Mesothelial cell of epicardium (in vitro differentiated cells): ENCODE measurements at regions not wholly inside any gene's neighbourhood (a gene's known extent, or its start where the extent isn't known, plus 50 kb on each side); places are given as distances from the start of the nearest gene placed in this dataset.

ENCODE experiments used
- DNase-seq, 2 experiments: peaks; one replicate each; pipeline ENCODE4 v3.0.0; 2021; ENCODE audit warnings: low spot score in 2 of 2; ENCODE audit not compliant: unreplicated experiment in 2 of 2
- H3K27ac Mint-ChIP-seq: 2 replicates; pipeline ENCODE4 v1.8.0; 2021; ENCODE audit warnings: mixed read lengths
- H3K27me3 Mint-ChIP-seq: 2 replicates; pipeline ENCODE4 v1.8.0; 2021; ENCODE audit warnings: low read depth, mixed read lengths
- H3K36me3 Mint-ChIP-seq: 2 replicates; pipeline ENCODE4 v1.8.0; 2021; ENCODE audit warnings: mixed read lengths
- H3K4me1 Mint-ChIP-seq: 2 replicates; pipeline ENCODE4 v1.8.0; 2021; ENCODE audit warnings: mixed read lengths
- H3K4me3 Mint-ChIP-seq: 2 replicates; pipeline ENCODE4 v1.8.0; 2021; ENCODE audit warnings: mild to moderate bottlenecking, moderate library complexity, mixed read lengths
- H3K9me3 Mint-ChIP-seq: 2 replicates; pipeline ENCODE4 v1.8.0; 2021; ENCODE audit warnings: mixed read lengths
- CTCF ChIP-seq: fragments of 200-600 bp; sonication (generic); IDR thresholded peaks from one replicate; pipeline ENCODE4 v1.5.0; 2021; ENCODE audit warnings: antibody characterized with exemption; ENCODE audit not compliant: unreplicated experiment

DNA sequence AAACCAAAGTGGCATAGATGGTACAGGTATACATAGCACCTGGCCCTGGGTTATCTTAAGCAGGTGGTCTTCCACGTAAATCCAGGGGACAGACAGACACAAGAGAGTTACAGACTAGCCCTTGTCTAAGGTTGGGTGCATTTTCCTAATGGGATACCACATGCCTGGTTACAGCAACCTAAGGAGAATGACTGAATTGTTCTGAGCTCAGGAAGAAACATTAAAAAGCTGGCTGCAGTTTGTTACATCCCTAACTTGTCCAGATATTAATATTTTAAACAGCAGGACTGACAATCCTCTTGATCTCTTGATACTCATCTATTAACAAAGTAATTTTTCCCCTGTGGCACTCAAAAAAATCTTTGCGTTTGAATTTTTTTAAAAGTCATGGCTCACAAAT lies 102.2 kb upstream of the SERP2 start:
- H3K27ac Mint-ChIP-seq = no peak overlapping the region
- H3K36me3 Mint-ChIP-seq = no peaks in the 10 kb centered on the region
- H3K9me3 Mint-ChIP-seq = no peaks in the 10 kb centered on the region

GRCh38 chr13:44271915-44272341 lies 101.7 kb upstream of the SERP2 start:
- no peak overlapping the region for H3K27ac Mint-ChIP-seq
- no peaks in the 10 kb centered on the region for H3K36me3 Mint-ChIP-seq
- no peak overlapping the region for H3K4me3 Mint-ChIP-seq
- TF ChIP-seq CTCF = no peak
- H3K9me3 Mint-ChIP-seq = no peaks in the 10 kb centered on the region
- DNase-seq = no peak
- peaks cover 18% of the 10 kb centered on the region for H3K4me1 Mint-ChIP-seq
- H3K27me3 Mint-ChIP-seq = peaks cover 1% of the 10 kb centered on the region

More for the DNA sequence above, 102.2 kb upstream of the SERP2 start:
- no peak for TF ChIP-seq CTCF
- Mint-ChIP-seq H3K4me3 (no peak overlapping the region), H3K4me1 (peaks cover 15% of the 10 kb centered on the region), H3K27me3 (no peaks in the 10 kb centered on the region)
- DNase-seq = no peak

GRCh38 chr13:44272692-44273091 lies 100.9 kb upstream of the SERP2 start:
- no peak for TF ChIP-seq CTCF
- no peak overlapping the region for H3K4me3 Mint-ChIP-seq
- no peak overlapping the region for H3K27ac Mint-ChIP-seq
- peaks cover 18% of the 10 kb centered on the region for H3K4me1 Mint-ChIP-seq
- H3K9me3 Mint-ChIP-seq = no peaks in the 10 kb centered on the region
- no peaks in the 10 kb centered on the region for H3K36me3 Mint-ChIP-seq
- no peak for DNase-seq
- H3K27me3 Mint-ChIP-seq = peaks cover 2% of the 10 kb centered on the region

DNA sequence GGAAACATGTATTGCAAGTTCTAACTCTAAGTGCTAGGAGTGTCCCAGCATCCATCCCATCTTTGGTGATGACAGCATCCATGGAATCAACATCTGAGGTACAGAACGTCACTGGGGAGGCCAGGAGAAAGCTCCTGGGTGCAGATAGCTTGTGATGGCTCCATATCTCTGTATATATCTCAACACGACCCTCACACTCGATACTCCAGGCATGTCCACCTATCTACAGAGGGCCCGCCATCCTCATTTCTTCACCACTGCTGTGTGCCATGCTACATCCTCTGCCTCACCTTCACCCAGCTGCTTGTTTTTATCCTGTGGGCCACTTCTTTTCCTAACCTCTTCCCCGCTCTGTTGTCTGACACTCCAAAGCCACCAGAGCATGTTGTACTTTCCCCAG lies 100.4 kb upstream of the SERP2 start:
- no peaks in the 10 kb centered on the region for H3K9me3 Mint-ChIP-seq
- no peak for TF ChIP-seq CTCF
- peaks cover 5% of the 10 kb centered on the region for H3K27me3 Mint-ChIP-seq
- H3K4me3 Mint-ChIP-seq = no peak overlapping the region
- no peak overlapping the region for H3K27ac Mint-ChIP-seq
- H3K36me3 Mint-ChIP-seq = no peaks in the 10 kb centered on the region
- no peak for DNase-seq
- peaks cover 21% of the 10 kb centered on the region for H3K4me1 Mint-ChIP-seq

- H3K9me3 Mint-ChIP-seq = no peaks in the 10 kb centered on the region
- H3K4me1 Mint-ChIP-seq = peaks cover 24% of the 10 kb centered on the region
- H3K4me3 Mint-ChIP-seq = no peak overlapping the region
- TF ChIP-seq CTCF = no peak
- no peaks in the 10 kb centered on the region for H3K36me3 Mint-ChIP-seq
- peaks cover 5% of the 10 kb centered on the region for H3K27me3 Mint-ChIP-seq
- no peak for DNase-seq
- peak overlapping the region; percentile 40 for H3K27ac Mint-ChIP-seq
These were observed 99.4 kb upstream of the SERP2 start for GRCh38 chr13:44273991-44274770.

- Mint-ChIP-seq H3K36me3 (no peaks in the 10 kb centered on the region), H3K27ac (peak overlapping the region; percentile 40), H3K27me3 (peaks cover 5% of the 10 kb centered on the region), H3K4me1 (peaks cover 24% of the 10 kb centered on the region), H3K9me3 (no peaks in the 10 kb centered on the region), H3K4me3 (no peak overlapping the region)
- no peak for TF ChIP-seq CTCF
- no peak for DNase-seq
These were observed 98.8 kb upstream of the SERP2 start for GRCh38 chr13:44274771-44275205.
